NCI-H82 (cell line): ENCODE measurements at regions not wholly inside any gene's neighbourhood (a gene's known extent, or its start where the extent isn't known, plus 50 kb on each side); places are given as distances from the start of the nearest gene placed in this dataset.
"Not testable (repeated sequence)": the region's sequence is repeated elsewhere in the genome, so short reads cannot be mapped to it uniquely, and the experiment has no call there.

Experiments
- DNase-seq: peaks from one replicate; lab custom pipeline; 2025; lab: John Stamatoyannopoulos, UW

DNA sequence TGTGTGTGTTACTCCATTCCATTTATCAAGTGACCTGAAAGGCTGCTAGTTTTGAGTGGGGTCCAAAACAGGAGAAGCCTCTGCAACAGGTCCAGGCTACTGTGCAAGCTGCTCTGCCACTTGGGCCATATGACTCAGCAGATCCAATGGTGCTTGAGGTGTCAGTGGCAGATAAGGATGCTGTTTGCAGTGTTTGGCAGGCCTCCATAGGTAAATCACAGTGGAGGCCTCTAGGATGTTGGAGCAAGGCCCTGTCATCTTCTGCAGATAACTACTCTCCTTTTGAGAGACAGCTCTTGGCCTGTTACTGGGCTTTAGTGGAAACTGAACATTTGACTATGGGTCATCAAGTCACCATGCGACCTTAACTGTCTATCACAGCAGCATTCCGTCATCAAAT lies 52.3 kb upstream of the SMARCAD1 start:
- DNase-seq: not testable (repeated sequence)

DNA sequence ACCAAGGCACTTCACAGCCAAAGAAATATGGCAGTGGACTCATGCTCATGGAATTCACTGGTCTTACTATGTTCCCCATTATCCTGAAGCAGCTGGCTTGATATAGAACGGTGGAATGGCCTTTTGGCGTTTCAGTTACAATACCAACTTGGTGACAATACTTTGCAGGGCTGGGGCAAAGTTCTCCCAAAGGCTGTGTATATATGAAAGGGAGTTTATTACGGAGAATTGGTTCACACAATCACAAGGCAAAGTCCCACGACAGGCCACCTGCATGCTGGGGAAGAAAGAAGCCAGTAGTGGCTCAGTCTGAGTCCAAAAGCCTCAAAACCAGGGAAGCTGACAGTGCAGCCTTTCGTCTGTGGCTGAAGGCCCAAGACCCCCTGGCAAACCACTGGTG lies 50.8 kb upstream of the SMARCAD1 start:
- DNase-seq: no peak
